ENCODE measurements at regions not wholly inside any gene's neighbourhood (a gene's known extent, or its start where the extent isn't known, plus 50 kb on each side); places are given as distances from the start of the nearest gene placed in this dataset.

GRCh38 chrX:23616361-23616760, 50.9 kb upstream of the PRDX4 start:
- ChIA-PET POLR2A (ENCODE audit: unreplicated experiment) (no interaction called here), CTCF (interaction anchor here (0.6 kb wide), 1 partner anchor 950 kb away, joined by 3 read pairs; no protein-coding TSS in a partner anchor)
- no peaks in the 10 kb centered on the region for H3K79me2 ChIP-seq (ENCODE audit: low read depth)
- no peak overlapping the region for H2AFZ ChIP-seq
- no peaks in the 10 kb centered on the region for H3K9me2 ChIP-seq (ENCODE audit: insufficient read depth)
- no peak overlapping the region for H3K4me3 ChIP-seq
- intact Hi-C loops (cut with micrococcal nuclease; ENCODE audit: unreplicated experiment), result loop anchor here (1.0 to 10.0 kb wide), 2 partner anchors 1482 to 1631 kb away; no protein-coding TSS in a partner anchor
- no peaks in the 10 kb centered on the region for H3K27me3 ChIP-seq (ENCODE audit: insufficient read depth, low read depth)
- no peaks in the 10 kb centered on the region for H3K9me3 ChIP-seq (ENCODE audit: insufficient read depth, low read depth)
- H3K27ac ChIP-seq, result no peak overlapping the region
- H4K20me1 ChIP-seq (ENCODE audit: insufficient read depth), result no peaks in the 10 kb centered on the region
- DNase-seq, result no peak
- TF ChIP-seq CTCF (conservative IDR thresholded peaks at IDR 0.05) (peak; percentile 71), EZH2 (IDR thresholded peaks at IDR 0.05; ENCODE audit: low read depth) (no peak)
- no peaks in the 10 kb centered on the region for H3K36me3 ChIP-seq (ENCODE audit: low read depth)
- no TSS peak for BruUV-seq (replicated peaks)
- no peak overlapping the region for H3K4me2 ChIP-seq
- H3K4me1 ChIP-seq (replicated peaks; ENCODE audit: insufficient read depth), result no peaks in the 10 kb centered on the region
- no peaks in the 10 kb centered on the region for H3F3A ChIP-seq (ENCODE audit: insufficient read depth, low read depth)

Data from PC-9 (cell line).